ENCODE measurements at regions not wholly inside any gene's neighbourhood (a gene's known extent, or its start where the extent isn't known, plus 50 kb on each side); places are given as distances from the start of the nearest gene placed in this dataset.

DNA sequence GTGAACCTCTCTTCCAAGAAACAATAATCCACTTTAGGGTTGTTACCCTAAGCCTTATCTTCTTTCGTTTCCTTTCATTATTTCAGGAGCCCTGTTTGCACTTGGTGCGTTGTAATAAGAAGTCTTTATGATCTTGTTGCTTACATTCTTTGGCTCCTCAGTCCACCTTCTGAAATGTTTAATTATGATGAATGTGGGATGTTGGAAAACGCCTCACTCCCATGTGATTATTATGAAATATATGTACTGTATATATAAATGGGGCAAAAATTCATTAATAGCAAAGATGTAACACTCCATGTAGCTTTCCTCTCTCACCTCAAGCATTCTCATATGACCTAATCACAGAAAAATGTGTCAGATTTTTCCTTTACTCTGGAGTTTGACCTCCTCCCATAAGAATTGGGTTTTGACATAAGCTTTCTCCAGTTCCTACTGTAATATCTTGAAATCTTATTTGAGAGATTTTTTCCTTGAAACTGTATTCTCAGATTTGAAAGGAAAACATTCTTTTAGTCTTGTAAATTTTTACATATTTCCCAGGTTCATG lies 397.2 kb upstream of the FANCL start:
- TF ChIP-seq ZNF274 (IDR thresholded peaks at IDR 0.05; ENCODE audit: low read depth, low read length) (no peak), YY1 (IDR thresholded peaks at IDR 0.05; ENCODE audit: insufficient read depth, insufficient read length) (no peak), SUZ12 (IDR thresholded peaks at IDR 0.05; ENCODE audit: extremely low read depth, insufficient read depth, insufficient read length) (no peak)
- Histone ChIP-seq H3K4me3 (ENCODE audit: insufficient read length, low read depth) (no peak overlapping the region), H3K4me1 (ENCODE audit: insufficient read depth, insufficient read length) (peaks cover 2% of the 10 kb centered on the region), H3K9ac (ENCODE audit: insufficient read length, low read depth) (no peak overlapping the region), H3K9me3 (ENCODE audit: insufficient read depth, low read length) (no peaks in the 10 kb centered on the region), H3K27me3 (ENCODE audit: insufficient read depth, insufficient read length) (no peaks in the 10 kb centered on the region), H3K36me3 (ENCODE audit: insufficient read depth, insufficient read length, low read length) (no peaks in the 10 kb centered on the region)
- no peak for DNase-seq (ENCODE audit: low read depth, low spot score)

- DNase-seq (ENCODE audit: low read depth, low spot score): no peak
- Histone ChIP-seq H3K36me3 (ENCODE audit: insufficient read depth, insufficient read length, low read length) (no peaks in the 10 kb centered on the region), H3K9ac (ENCODE audit: insufficient read length, low read depth) (no peak overlapping the region), H3K4me1 (ENCODE audit: insufficient read depth, insufficient read length) (peaks cover 2% of the 10 kb centered on the region), H3K27me3 (ENCODE audit: insufficient read depth, insufficient read length) (no peaks in the 10 kb centered on the region), H3K9me3 (ENCODE audit: insufficient read depth, low read length) (no peaks in the 10 kb centered on the region), H3K4me3 (ENCODE audit: insufficient read length, low read depth) (no peak overlapping the region)
- no peak for TF ChIP-seq YY1 (IDR thresholded peaks at IDR 0.05; ENCODE audit: insufficient read depth, insufficient read length)
- no peak for TF ChIP-seq SUZ12 (IDR thresholded peaks at IDR 0.05; ENCODE audit: extremely low read depth, insufficient read depth, insufficient read length)
- TF ChIP-seq ZNF274 (IDR thresholded peaks at IDR 0.05; ENCODE audit: low read depth, low read length): no peak
These were observed 395.7 kb upstream of the FANCL start for GRCh38 chr2:58636872-58637271.

DNA sequence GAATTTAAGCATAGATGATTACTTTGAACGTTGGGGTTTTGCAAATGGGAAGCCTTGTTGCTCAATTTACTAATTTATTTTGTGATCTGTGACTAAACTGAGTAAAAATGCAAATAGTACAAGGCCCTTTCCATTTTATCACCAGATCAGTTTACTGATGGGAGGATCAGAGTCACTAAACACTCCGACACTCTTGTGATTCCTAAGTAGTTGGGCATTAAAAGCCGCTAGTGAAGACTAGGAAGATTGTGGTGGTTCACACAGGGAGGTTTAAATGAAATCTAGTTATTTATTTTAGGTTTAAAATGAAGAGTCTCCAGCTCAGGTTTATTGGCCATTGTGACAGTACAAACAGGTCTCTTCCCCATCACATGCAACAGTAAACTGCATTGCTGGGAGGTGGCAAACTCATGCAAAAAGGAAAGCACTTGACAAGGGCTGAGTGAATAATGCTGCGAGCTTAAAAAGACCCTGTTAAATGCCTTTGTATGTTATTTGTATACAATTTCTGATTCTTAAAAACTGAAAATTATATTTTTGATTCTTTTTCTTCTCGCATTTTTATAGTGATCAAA lies 394.8 kb upstream of the FANCL start:
- H3K27me3 ChIP-seq (ENCODE audit: insufficient read depth, insufficient read length): no peaks in the 10 kb centered on the region
- peaks cover 2% of the 10 kb centered on the region for H3K4me1 ChIP-seq (ENCODE audit: insufficient read depth, insufficient read length)
- H3K9ac ChIP-seq (ENCODE audit: insufficient read length, low read depth): no peak overlapping the region
- DNase-seq (ENCODE audit: low read depth, low spot score): no peak
- no peaks in the 10 kb centered on the region for H3K36me3 ChIP-seq (ENCODE audit: insufficient read depth, insufficient read length, low read length)
- no peak for TF ChIP-seq ZNF274 (IDR thresholded peaks at IDR 0.05; ENCODE audit: low read depth, low read length)
- TF ChIP-seq SUZ12 (IDR thresholded peaks at IDR 0.05; ENCODE audit: extremely low read depth, insufficient read depth, insufficient read length): no peak
- no peak for TF ChIP-seq YY1 (IDR thresholded peaks at IDR 0.05; ENCODE audit: insufficient read depth, insufficient read length)
- no peak overlapping the region for H3K4me3 ChIP-seq (ENCODE audit: insufficient read length, low read depth)
- no peaks in the 10 kb centered on the region for H3K9me3 ChIP-seq (ENCODE audit: insufficient read depth, low read length)

DNA sequence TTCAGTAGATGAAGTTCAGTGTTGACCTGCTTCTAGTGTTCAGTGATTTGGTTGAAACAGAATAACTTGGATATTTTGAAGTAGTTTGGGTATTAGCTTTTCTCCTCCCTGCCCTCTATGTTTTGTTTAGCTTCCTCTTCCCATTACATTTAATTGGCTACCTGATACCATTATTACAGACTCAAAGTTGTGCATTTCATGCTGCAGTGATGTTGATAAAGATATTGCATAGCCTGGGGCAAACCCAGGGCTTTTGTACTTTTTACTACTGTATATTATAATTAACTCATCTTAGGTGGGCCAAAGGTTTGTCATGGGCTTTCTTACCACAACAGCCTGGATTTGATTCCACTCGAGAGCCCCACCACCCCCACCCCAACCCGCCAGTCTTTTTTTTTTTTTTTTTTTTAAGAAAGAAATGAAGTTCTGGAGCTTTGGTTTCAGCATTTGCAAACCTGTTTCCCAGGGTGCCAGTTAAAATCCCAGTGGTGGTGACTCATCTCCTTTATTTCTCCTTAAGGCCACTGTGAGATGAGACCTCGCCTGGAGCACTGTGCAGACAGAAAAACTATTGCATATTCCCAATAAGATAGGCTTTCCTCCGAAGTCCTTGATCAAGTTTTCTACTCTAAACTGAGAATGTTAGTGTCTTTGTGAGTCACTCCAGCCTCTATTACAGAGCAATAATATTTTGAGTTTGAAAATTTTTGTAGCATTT lies 393.7 kb upstream of the FANCL start:
- Histone ChIP-seq H3K9me3 (ENCODE audit: insufficient read depth, low read length) (no peaks in the 10 kb centered on the region), H3K4me1 (ENCODE audit: insufficient read depth, insufficient read length) (peaks cover 2% of the 10 kb centered on the region), H3K36me3 (ENCODE audit: insufficient read depth, insufficient read length, low read length) (no peaks in the 10 kb centered on the region), H3K4me3 (ENCODE audit: insufficient read length, low read depth) (no peak overlapping the region), H3K9ac (ENCODE audit: insufficient read length, low read depth) (no peak overlapping the region), H3K27me3 (ENCODE audit: insufficient read depth, insufficient read length) (no peaks in the 10 kb centered on the region)
- no peak for TF ChIP-seq SUZ12 (IDR thresholded peaks at IDR 0.05; ENCODE audit: extremely low read depth, insufficient read depth, insufficient read length)
- no peak for TF ChIP-seq ZNF274 (IDR thresholded peaks at IDR 0.05; ENCODE audit: low read depth, low read length)
- TF ChIP-seq YY1 (IDR thresholded peaks at IDR 0.05; ENCODE audit: insufficient read depth, insufficient read length): no peak
- DNase-seq (ENCODE audit: low read depth, low spot score): peak; percentile 55

DNA sequence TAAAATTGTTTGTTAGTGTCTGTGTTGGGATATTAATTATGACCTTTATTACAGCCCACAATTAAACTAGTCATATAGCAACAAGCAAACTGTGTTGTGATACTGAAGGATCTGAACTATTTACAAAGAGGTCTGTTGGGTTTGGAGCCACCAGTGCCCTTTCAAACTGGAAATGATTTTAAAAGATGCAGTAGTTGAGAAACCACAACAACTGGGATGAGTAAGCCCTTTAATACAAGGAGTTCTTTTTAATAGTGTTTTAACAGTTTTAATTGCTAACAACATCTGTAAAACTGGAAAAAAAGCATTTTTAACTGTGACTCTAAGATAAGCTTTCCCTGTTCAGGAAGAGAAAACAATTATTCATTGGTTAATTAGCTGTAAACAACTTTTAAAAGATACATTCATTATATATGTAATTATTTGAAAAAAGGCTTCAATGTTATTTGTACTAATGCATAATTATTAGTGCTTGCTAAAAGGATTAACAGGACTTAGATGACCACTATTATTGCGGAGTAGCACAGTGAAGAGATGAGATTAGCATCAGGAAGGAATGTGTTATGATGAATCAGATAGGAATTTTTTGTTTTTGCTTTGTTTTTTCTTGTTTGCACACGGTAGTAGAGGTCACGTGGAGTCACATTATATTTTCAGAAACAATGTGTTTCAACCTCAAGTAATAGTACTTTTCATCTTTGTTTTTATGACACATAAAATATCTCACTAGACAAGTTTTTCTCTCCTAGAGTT lies 392.7 kb upstream of the FANCL start:
- Histone ChIP-seq H3K27me3 (ENCODE audit: insufficient read depth, insufficient read length) (no peaks in the 10 kb centered on the region), H3K9ac (ENCODE audit: insufficient read length, low read depth) (no peak overlapping the region), H3K9me3 (ENCODE audit: insufficient read depth, low read length) (no peaks in the 10 kb centered on the region), H3K4me3 (ENCODE audit: insufficient read length, low read depth) (no peak overlapping the region), H3K4me1 (ENCODE audit: insufficient read depth, insufficient read length) (peaks cover 2% of the 10 kb centered on the region), H3K36me3 (ENCODE audit: insufficient read depth, insufficient read length, low read length) (no peaks in the 10 kb centered on the region)
- DNase-seq (ENCODE audit: low read depth, low spot score): no peak
- TF ChIP-seq YY1 (IDR thresholded peaks at IDR 0.05; ENCODE audit: insufficient read depth, insufficient read length) (no peak), SUZ12 (IDR thresholded peaks at IDR 0.05; ENCODE audit: extremely low read depth, insufficient read depth, insufficient read length) (no peak), ZNF274 (IDR thresholded peaks at IDR 0.05; ENCODE audit: low read depth, low read length) (no peak)

- TF ChIP-seq ZNF274 (IDR thresholded peaks at IDR 0.05; ENCODE audit: low read depth, low read length) (no peak), YY1 (IDR thresholded peaks at IDR 0.05; ENCODE audit: insufficient read depth, insufficient read length) (no peak), SUZ12 (IDR thresholded peaks at IDR 0.05; ENCODE audit: extremely low read depth, insufficient read depth, insufficient read length) (no peak)
- no peak for DNase-seq (ENCODE audit: low read depth, low spot score)
- peaks cover 2% of the 10 kb centered on the region for H3K4me1 ChIP-seq (ENCODE audit: insufficient read depth, insufficient read length)
- no peaks in the 10 kb centered on the region for H3K9me3 ChIP-seq (ENCODE audit: insufficient read depth, low read length)
- no peaks in the 10 kb centered on the region for H3K27me3 ChIP-seq (ENCODE audit: insufficient read depth, insufficient read length)
- H3K4me3 ChIP-seq (ENCODE audit: insufficient read length, low read depth): no peak overlapping the region
- H3K9ac ChIP-seq (ENCODE audit: insufficient read length, low read depth): no peak overlapping the region
- H3K36me3 ChIP-seq (ENCODE audit: insufficient read depth, insufficient read length, low read length): no peaks in the 10 kb centered on the region
These were observed 390.9 kb upstream of the FANCL start for GRCh38 chr2:58631986-58632385.
